NB4 (cell line): ENCODE measurements at regions not wholly inside any gene's neighbourhood (a gene's known extent, or its start where the extent isn't known, plus 50 kb on each side); places are given as distances from the start of the nearest gene placed in this dataset.

ENCODE experiments used
- DNase-seq: peaks from one replicate; pipeline ENCODE4 v3.0.0; 2010; ENCODE audit warnings: low read depth
- H3K4me3 ChIP-seq: one replicate; pipeline ENCODE4 v1.5.1; 2011; ENCODE audit warnings: mild to moderate bottlenecking, low read depth, low read length, moderate library complexity
- MYC ChIP-seq: IDR thresholded peaks from 2 replicates; pipeline ENCODE4 v1.6.1; 2011; ENCODE audit warnings: low read depth, low read length
- POLR2A ChIP-seq: IDR thresholded peaks from 2 replicates; pipeline ENCODE4 v1.6.1; 2011; ENCODE audit warnings: mild to moderate bottlenecking; ENCODE audit not compliant: insufficient read length; ENCODE audit errors: extremely low read depth
- TF ChIP-seq, protein P1 (sequence below): IDR thresholded peaks from 2 replicates; pipeline ENCODE4 v1.6.1; 2011; ENCODE audit warnings: low read depth, low read length
- TF ChIP-seq, protein P2 (sequence below): IDR thresholded peaks from one replicate; pipeline ENCODE4 v1.5.1; 2012; ENCODE audit warnings: low read depth, low read length

DNA sequence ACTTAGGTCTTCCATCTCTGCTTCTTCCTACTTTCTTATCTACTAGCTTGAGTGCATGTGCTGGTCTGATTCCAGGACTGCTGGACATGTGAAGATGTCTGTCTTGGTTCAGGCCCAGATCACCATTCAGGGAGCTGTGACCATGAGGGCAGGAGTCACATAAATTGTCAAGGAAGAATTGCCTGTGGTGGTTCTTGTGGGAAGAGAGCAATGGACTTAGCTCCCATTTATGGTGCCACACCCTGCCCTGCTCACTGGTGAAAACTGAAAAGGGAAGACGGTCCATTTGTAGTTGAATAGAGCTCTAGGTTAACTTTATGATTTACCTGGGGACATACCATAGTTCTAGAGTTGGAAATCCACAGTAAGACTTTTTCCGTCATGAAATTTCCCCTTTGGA lies 244.3 kb upstream of the ZNF608 start:
- TF ChIP-seq MYC (no peak), POLR2A (no peak)
- TF ChIP-seq, protein P1, sequence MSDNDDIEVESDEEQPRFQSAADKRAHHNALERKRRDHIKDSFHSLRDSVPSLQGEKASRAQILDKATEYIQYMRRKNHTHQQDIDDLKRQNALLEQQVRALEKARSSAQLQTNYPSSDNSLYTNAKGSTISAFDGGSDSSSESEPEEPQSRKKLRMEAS: no peak
- TF ChIP-seq, protein P2, sequence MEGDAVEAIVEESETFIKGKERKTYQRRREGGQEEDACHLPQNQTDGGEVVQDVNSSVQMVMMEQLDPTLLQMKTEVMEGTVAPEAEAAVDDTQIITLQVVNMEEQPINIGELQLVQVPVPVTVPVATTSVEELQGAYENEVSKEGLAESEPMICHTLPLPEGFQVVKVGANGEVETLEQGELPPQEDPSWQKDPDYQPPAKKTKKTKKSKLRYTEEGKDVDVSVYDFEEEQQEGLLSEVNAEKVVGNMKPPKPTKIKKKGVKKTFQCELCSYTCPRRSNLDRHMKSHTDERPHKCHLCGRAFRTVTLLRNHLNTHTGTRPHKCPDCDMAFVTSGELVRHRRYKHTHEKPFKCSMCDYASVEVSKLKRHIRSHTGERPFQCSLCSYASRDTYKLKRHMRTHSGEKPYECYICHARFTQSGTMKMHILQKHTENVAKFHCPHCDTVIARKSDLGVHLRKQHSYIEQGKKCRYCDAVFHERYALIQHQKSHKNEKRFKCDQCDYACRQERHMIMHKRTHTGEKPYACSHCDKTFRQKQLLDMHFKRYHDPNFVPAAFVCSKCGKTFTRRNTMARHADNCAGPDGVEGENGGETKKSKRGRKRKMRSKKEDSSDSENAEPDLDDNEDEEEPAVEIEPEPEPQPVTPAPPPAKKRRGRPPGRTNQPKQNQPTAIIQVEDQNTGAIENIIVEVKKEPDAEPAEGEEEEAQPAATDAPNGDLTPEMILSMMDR: no peak
- H3K4me3 ChIP-seq: no peak overlapping the region
- no peak for DNase-seq

DNA sequence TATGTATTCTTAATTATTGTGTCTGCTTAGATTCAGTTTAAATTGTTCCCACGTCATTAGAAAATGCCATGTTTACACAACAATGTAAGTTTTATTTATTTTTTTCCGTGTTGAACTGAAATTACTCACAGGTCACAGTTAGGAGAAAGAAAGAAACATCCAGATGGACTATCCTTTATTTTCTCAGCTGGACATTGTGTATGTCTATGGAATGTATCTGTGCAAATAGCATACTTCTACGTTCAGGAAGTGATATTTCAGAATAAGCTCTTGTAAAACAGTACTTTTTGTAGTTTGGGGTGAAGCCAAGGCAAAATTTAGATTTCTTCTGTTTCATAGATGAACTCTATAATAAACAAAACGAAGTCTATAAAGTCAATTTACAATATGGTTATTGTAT lies 249.0 kb upstream of the ZNF608 start:
- DNase-seq: no peak
- TF ChIP-seq MYC (no peak), POLR2A (no peak)
- TF ChIP-seq, protein P2: no peak
- TF ChIP-seq, protein P1: no peak
- H3K4me3 ChIP-seq: no peak overlapping the region

DNA sequence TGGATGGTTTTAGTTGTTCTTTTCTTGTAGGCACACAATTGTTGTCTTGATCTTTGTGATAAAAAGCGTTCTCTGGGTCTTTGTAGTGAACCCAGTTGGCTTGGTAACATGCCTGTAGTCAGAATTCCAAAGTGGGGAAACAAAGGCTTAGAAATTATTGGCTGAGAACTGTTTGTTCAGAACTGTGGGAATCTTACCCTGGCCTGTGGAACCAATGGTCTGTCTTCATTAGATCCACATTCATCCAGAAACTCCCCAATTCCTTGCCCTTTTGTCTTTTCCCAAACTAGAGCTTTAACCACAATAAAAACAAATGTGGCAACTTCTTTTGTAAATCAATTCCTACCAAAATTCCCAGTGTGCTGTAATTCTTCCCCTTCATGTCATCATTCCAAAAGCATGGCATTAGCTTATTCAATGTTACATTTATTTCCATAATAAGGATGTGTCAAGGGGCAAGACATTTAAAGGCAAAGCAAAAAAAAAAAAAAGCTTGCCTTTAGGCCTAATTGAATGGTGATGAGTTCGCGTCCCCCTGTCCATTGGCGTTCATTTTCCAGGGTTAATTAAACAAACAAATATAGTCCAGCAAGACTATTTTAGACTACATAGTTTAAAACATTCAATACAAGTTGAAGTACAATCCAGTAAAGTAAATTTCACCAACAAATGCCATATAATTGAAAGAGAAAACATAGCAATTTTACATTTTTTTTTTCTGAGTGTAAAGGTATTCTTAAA lies 249.8 kb upstream of the ZNF608 start:
- TF ChIP-seq POLR2A: no peak
- no peak for TF ChIP-seq MYC
- TF ChIP-seq, protein P2: no peak
- TF ChIP-seq, protein P1: no peak
- no peak for DNase-seq
- no peak overlapping the region for H3K4me3 ChIP-seq

DNA sequence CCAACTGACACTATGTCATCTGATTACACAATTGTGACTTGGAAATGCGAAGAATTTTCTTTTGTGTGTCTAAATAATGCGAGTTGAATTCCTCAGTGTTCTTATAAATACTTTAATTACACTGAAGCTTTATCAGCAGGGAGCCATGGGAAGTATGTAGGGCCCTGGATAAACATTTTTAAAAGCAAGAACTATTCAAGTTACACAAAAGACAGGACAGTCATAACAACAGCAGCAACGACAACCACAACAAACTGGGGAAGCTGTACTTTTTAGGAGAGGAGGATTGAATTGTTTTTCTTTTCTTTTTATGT lies 250.3 kb upstream of the ZNF608 start:
- no peak overlapping the region for H3K4me3 ChIP-seq
- no peak for DNase-seq
- TF ChIP-seq, protein P1: no peak
- TF ChIP-seq POLR2A (no peak), MYC (no peak)
- TF ChIP-seq, protein P2: no peak

DNA sequence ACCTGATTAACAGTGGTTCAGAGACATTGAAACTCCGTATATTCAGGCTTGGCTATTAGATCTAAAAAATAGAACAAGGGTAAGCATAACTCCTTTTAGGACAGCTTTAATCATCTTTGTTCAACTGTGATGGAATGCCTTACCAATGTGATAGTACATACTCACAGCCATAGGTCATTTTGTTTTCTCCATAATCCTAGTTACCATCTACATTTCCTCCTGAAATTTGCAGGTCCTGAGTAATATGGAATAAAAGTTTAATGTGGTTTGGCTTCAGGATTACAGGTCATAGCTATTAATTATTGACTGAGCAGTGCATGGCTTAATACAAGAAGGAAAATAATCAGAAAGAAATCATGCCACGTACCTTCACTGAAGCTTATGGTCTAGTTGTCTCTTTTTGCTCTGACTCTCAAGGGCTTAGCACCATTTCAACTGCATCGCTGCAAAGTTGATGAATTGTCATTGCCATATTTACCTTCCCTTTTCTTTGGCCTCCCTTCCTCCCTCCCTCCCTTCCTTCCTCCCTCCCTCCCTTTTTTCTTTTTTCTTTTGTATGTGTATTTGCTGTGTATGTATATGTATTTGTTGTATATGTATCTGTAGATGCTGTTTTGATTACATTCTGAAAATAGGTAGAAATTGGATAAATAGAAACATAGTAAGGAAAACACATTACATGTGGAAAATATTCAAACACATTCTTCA lies 250.9 kb upstream of the ZNF608 start:
- DNase-seq: no peak
- TF ChIP-seq, protein P1: no peak
- TF ChIP-seq MYC (no peak), POLR2A (no peak)
- TF ChIP-seq, protein P2: no peak
- no peak overlapping the region for H3K4me3 ChIP-seq
